CD14-positive monocyte (primary cell): ENCODE measurements at regions not wholly inside any gene's neighbourhood (a gene's known extent, or its start where the extent isn't known, plus 50 kb on each side); places are given as distances from the start of the nearest gene placed in this dataset.

ENCODE experiments used
- DNase-seq, 3 donors: peaks; one replicate each; pipeline ENCODE4 v3.0.0-alpha.2; 2011 to 2022
- H2AFZ ChIP-seq: 2 replicates; pipeline ENCODE4 v1.6.0; 2012; ENCODE audit warnings: mild to moderate bottlenecking, low read depth, low read length, inconsistent platforms; ENCODE audit not compliant: insufficient read depth, poor library complexity, severe bottlenecking
- H3K27ac ChIP-seq, 2 donors: 1 replicate in 1 of 2; 2 replicates in 1 of 2; pipeline ENCODE4 v1.5.1; 2012 to 2013; ENCODE audit warnings: low read length in 2 of 2, control low read depth in 1 of 2, inconsistent platforms in 1 of 2, low read depth in 1 of 2, mild to moderate bottlenecking in 1 of 2
- H3K27me3 ChIP-seq, 2 donors: one replicate each; pipeline versions ENCODE4 v1.6.0 to v1.6.1; 2011 to 2013; ENCODE audit warnings: low read length in 2 of 2; ENCODE audit not compliant: control insufficient read depth in 2 of 2, insufficient read depth in 2 of 2
- H3K36me3 ChIP-seq, 2 donors: replicated peaks in 1 of 2; 1 replicate in 1 of 2; 2 replicates in 1 of 2; pipeline versions ENCODE4 v1.5.1 to v1.6.1; 2012 to 2013; ENCODE audit warnings: low read length in 2 of 2, control low read depth in 1 of 2, inconsistent platforms in 1 of 2, mild to moderate bottlenecking in 1 of 2; ENCODE audit not compliant: insufficient read depth in 2 of 2, control insufficient read depth in 1 of 2
- H3K4me1 ChIP-seq, 2 donors: 1 replicate in 1 of 2; 2 replicates in 1 of 2; pipeline versions ENCODE4 v1.5.1 to v1.6.1; 2012 to 2013; ENCODE audit warnings: low read length in 2 of 2, control low read depth in 1 of 2, inconsistent platforms in 1 of 2, mild to moderate bottlenecking in 1 of 2, moderate library complexity in 1 of 2; ENCODE audit not compliant: insufficient read depth in 2 of 2, control insufficient read depth in 1 of 2
- H3K4me2 ChIP-seq: replicated peaks from 2 replicates; pipeline ENCODE3; 2012; ENCODE audit warnings: low read length, moderate library complexity, mild to moderate bottlenecking; ENCODE audit not compliant: poor library complexity, severe bottlenecking; ENCODE audit errors: extremely low read depth
- H3K4me3 ChIP-seq, 3 experiments: fragments of 200-600 bp in 1 of 3; sonication (generic) in 1 of 3; replicated peaks in 1 of 3; 1 replicate in 2 of 3; 2 replicates in 1 of 3; pipeline ENCODE4 v1.5.1; 2011 to 2013; ENCODE audit warnings: low read length in 3 of 3, mild to moderate bottlenecking in 3 of 3, control low read depth in 2 of 3, low read depth in 2 of 3, inconsistent platforms in 1 of 3, moderate library complexity in 1 of 3
- H3K79me2 ChIP-seq: 2 replicates; pipeline ENCODE4 v1.6.0; 2012; ENCODE audit warnings: mild to moderate bottlenecking, control low read depth, inconsistent platforms, low read length, moderate library complexity; ENCODE audit not compliant: insufficient read depth
- H3K9ac ChIP-seq: 2 replicates; pipeline ENCODE4 v1.6.0; 2017; ENCODE audit warnings: low read length, mild to moderate bottlenecking; ENCODE audit not compliant: insufficient read depth, poor library complexity, severe bottlenecking
- H3K9me3 ChIP-seq, 2 donors: replicated peaks in 1 of 2; 1 replicate in 1 of 2; 2 replicates in 1 of 2; pipeline versions ENCODE4 v1.5.1 to v1.6.1; 2012 to 2013; ENCODE audit warnings: low read length in 2 of 2, control low read depth in 1 of 2; ENCODE audit not compliant: control insufficient read depth in 1 of 2, insufficient read depth in 1 of 2
- H4K20me1 ChIP-seq: 2 replicates; pipeline ENCODE4 v1.6.0; 2012; ENCODE audit warnings: mild to moderate bottlenecking, low read length, control low read depth, moderate library complexity; ENCODE audit not compliant: insufficient read depth
- H3K27ac Mint-ChIP-seq, 7 donors: one replicate each; pipeline ENCODE4 v1.8.0; 2020; ENCODE audit warnings: mild to moderate bottlenecking in 7 of 7, mixed read lengths in 7 of 7, moderate library complexity in 6 of 7, inconsistent platforms in 2 of 7
- H3K27me3 Mint-ChIP-seq, 3 donors: one replicate each; pipeline ENCODE4 v1.8.0; 2021 to 2022; ENCODE audit warnings: low read depth in 3 of 3, mild to moderate bottlenecking in 3 of 3, mixed read lengths in 3 of 3, moderate library complexity in 3 of 3, inconsistent platforms in 1 of 3
- H3K36me3 Mint-ChIP-seq, 2 donors: one replicate each; pipeline ENCODE4 v1.8.0; 2020; ENCODE audit warnings: mixed read lengths in 2 of 2, inconsistent platforms in 1 of 2, mild to moderate bottlenecking in 1 of 2
- H3K4me1 Mint-ChIP-seq: one replicate; pipeline ENCODE4 v1.8.0; 2020; ENCODE audit warnings: mild to moderate bottlenecking, mixed read lengths
- H3K4me3 Mint-ChIP-seq, 2 donors: one replicate each; pipeline ENCODE4 v1.8.0; 2020; ENCODE audit warnings: mild to moderate bottlenecking in 2 of 2, mixed read lengths in 2 of 2, moderate library complexity in 1 of 2
- H3K9me3 Mint-ChIP-seq, 7 donors: one replicate each; pipeline ENCODE4 v1.8.0; 2020 to 2022; ENCODE audit warnings: mixed read lengths in 7 of 7, mild to moderate bottlenecking in 6 of 7, moderate library complexity in 6 of 7, inconsistent platforms in 2 of 7
- CTCF ChIP-seq: fragments of 200-600 bp; IDR thresholded peaks from one replicate; pipeline ENCODE4 v1.8.0; 2022; ENCODE audit warnings: antibody characterized with exemption, mild to moderate bottlenecking
- WGBS: methylation state at CpG from one replicate; pipeline ENCODE4 v1.1.5; 2013; ENCODE audit warnings: missing lambda C conversion rate; ENCODE audit not compliant: insufficient coverage; 5-methylcytosine and 5-hydroxymethylcytosine counted together
- intact Hi-C, 2 donors: fragments of 100-400 bp; cut with micrococcal nuclease; formaldehyde crosslinking; loops; one replicate each; pipeline versions ENCODE4 v1.15.0 to v1.15.1; 2023

- H3K4me2 ChIP-seq = no peak overlapping the region
- H3K36me3 ChIP-seq = no peaks in the 10 kb centered on the region
- no peaks in the 10 kb centered on the region for H4K20me1 ChIP-seq
- H3K27me3 ChIP-seq = no peaks in the 10 kb centered on the region
- Mint-ChIP-seq H3K36me3 (no peaks in the 10 kb centered on the region), H3K4me1 (no peaks in the 10 kb centered on the region), H3K27me3 (peaks cover 0 to 3% (median 0%) of the 10 kb centered on the region in 3 donors), H3K9me3 (peaks cover 0 to 7% (median 0%) of the 10 kb centered on the region in 7 donors), H3K4me3 (no peak overlapping the region), H3K27ac (no peak overlapping the region)
- no peak overlapping the region for H3K9ac ChIP-seq
- no peaks in the 10 kb centered on the region for H3K4me1 ChIP-seq
- intact Hi-C loops = no loop called here
- no peak for DNase-seq
- no peak overlapping the region for H3K4me3 ChIP-seq
- H3K79me2 ChIP-seq = no peaks in the 10 kb centered on the region
- no peak overlapping the region for H2AFZ ChIP-seq
- TF ChIP-seq CTCF = no peak
- H3K9me3 ChIP-seq = no peaks in the 10 kb centered on the region
- H3K27ac ChIP-seq = no peak overlapping the region
These were observed 236.7 kb upstream of the TOX3 start for GRCh38 chr16:52783616-52784015.

GRCh38 chr16:52781005-52781630 is 234.2 kb upstream of the TOX3 start:
- H3K27ac ChIP-seq = no peak overlapping the region
- no peak overlapping the region for H3K9ac ChIP-seq
- no peak overlapping the region for H3K4me3 ChIP-seq
- no peak for TF ChIP-seq CTCF
- Mint-ChIP-seq H3K4me1 (no peaks in the 10 kb centered on the region), H3K36me3 (no peaks in the 10 kb centered on the region), H3K4me3 (no peak overlapping the region), H3K27ac (no peak overlapping the region), H3K9me3 (peaks cover 0 to 6% (median 3%) of the 10 kb centered on the region in 7 donors), H3K27me3 (peaks cover 0 to 3% (median 0%) of the 10 kb centered on the region in 3 donors)
- no peaks in the 10 kb centered on the region for H3K4me1 ChIP-seq
- no peaks in the 10 kb centered on the region for H3K9me3 ChIP-seq
- DNase-seq = no peak
- intact Hi-C loops = no loop called here
- H3K36me3 ChIP-seq = no peaks in the 10 kb centered on the region
- H3K27me3 ChIP-seq = no peaks in the 10 kb centered on the region
- H3K4me2 ChIP-seq = no peak overlapping the region
- 81% methylated on average over 7 of the region's 11 CpGs for WGBS
- H3K79me2 ChIP-seq = no peaks in the 10 kb centered on the region
- no peak overlapping the region for H2AFZ ChIP-seq
- H4K20me1 ChIP-seq = no peaks in the 10 kb centered on the region
